ENCODE measurements at regions not wholly inside any gene's neighbourhood (a gene's known extent, or its start where the extent isn't known, plus 50 kb on each side); places are given as distances from the start of the nearest gene placed in this dataset.
A peak's percentile ranks its signal among the peaks of the same experiment; 100 is the strongest.

DNA sequence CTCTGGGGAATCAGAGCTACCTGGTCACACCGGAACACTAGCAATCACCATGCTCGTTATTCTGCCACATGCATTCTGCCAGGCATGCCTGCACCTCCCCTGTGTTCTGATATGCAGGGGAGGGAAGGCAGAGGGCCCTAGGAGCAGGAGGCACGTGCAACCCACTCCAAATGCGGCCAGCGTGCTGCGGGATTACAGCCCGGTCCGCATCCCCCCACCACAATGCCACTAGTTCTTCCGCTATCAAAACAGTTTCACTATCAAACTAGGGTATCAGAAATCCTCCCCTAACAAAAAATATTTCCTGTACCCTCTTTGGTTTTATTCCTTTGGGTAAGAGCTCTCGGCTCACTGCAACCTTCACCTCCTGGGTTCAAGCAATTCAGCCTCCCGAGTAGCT is 223.2 kb upstream of the IGF1R start:
- no peak for DNase-seq

- DNase-seq: no peak
These were observed 221.0 kb upstream of the IGF1R start for GRCh38 chr15:98427321-98427720.

DNA sequence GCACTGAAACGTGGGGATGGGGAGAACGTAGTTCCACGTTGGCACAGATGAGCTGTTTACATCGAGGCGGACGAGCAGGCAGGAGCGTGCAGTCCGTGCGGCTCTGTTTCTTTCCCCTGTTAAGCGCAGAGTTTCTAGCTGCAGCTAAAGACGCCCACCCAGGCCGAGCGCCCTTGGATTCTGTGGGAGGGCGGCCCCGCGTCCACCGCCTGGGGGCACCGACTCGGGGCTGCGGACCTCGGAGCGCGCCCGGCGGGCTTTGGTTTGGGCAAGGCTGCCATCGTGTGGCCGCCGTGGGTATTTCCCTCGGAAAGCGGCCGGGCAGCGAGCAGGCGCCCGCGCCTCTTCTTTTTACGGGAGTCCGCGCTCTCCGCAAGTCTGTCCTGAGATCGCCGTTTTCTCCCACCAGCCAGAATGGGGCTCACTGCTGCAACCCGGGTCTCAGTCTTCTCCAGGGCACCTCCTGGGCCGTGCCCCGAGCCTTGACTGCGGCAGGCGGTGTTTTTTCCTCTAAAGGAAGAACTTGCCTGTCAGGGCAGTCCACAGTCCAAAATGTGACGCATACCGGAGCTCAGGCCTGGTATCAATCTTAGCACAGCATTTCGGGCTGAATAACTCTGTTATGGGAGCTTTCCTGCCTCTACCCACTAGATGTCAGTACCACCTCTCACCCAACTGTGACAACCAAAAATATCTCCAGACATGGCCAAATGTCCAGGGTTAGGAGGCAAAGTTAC is 219.9 kb upstream of the IGF1R start:
- peak; percentile 33 for DNase-seq

DNA sequence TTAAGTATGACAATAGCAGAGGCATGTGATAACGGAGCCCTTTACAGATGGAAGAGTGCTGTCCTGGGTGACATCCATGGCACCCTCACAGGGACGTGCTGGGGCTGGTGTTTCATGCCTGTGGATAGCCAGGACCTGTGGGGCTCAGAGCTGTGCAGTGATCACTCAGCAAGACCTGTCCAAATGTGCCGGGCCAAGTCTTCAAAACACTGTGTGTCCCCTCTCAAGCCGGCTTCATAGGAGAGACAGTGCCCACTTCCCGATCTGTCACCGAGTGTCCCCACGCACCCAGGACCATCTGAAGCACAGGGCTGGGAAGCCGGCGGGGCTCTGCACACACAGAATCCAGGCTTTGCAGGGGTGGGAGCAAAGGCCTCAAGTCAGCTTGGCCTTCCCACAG is 217.2 kb upstream of the IGF1R start:
- no peak for DNase-seq

- DNase-seq: no peak
These were observed 215.0 kb upstream of the IGF1R start for GRCh38 chr15:98433346-98433745.

DNA sequence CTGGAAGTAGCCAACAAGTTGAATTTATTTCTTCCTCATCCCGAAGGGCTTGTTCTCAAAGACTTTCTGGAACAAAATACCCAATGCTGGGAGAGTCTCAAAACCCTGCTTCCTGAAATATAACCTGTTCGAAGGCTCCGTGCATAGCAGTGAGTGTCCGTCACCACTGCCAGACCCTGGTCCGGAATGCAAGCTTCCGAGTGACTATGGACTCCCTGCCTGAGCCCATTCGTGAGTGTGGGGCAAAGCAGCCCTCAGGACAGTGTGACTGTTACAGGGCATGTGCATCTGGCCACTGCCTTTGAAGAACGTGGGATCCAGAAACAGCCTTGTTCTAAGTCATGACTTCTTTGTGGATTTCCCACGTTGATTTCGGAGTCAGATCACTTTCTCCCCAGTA is 214.5 kb upstream of the IGF1R start:
- DNase-seq: no peak

DNA sequence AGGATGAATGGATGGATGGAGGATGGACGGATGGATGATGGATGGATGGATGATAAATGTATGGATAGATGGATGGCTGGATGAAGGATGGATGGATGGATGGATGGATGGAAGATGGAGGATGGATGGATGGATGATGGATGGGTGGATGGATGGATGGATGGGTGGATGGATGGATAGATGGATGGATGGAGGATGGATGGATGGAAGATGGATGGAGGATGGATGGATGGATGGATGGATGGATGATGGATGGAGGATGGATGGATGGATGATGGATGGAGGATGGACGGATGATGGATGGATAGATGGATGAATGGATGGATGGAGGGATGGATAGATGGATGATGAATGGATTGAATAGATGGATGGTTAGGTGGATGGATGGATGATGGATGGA is 210.6 kb upstream of the IGF1R start:
- no peak for DNase-seq

GRCh38 chr15:98438326-98438725 is 210.0 kb upstream of the IGF1R start:
- DNase-seq: no peak

GRCh38 chr15:98438907-98439306 is 209.4 kb upstream of the IGF1R start:
- no peak for DNase-seq

GRCh38 chr15:98439523-98439942 is 208.8 kb upstream of the IGF1R start:
- no peak for DNase-seq

- DNase-seq: no peak
These were observed 207.4 kb upstream of the IGF1R start for GRCh38 chr15:98440917-98441316.

- DNase-seq: no peak
These were observed 206.7 kb upstream of the IGF1R start for GRCh38 chr15:98441599-98441998.

DNA sequence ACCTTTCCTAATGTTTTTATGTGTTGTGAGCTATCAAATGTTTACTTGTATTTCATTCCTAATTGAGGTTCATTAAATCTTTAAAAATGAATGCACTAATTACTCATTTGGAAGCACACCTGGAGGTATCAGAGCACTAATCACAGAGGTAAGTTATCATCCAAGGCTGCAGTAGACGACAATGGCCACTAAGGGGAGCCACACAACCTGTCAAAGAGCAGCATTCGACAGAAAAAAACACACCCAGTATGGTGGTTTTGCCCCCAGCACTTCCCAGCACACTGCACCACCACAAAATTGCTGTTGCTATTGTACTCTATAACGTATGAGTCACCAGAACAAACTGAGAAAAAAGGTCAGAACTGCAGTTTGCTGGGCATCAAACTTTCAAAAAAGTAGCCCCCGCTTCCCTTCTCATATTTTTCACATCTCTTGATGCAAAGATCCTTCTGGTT is 205.9 kb upstream of the IGF1R start:
- peak; percentile 52 for DNase-seq

DNA sequence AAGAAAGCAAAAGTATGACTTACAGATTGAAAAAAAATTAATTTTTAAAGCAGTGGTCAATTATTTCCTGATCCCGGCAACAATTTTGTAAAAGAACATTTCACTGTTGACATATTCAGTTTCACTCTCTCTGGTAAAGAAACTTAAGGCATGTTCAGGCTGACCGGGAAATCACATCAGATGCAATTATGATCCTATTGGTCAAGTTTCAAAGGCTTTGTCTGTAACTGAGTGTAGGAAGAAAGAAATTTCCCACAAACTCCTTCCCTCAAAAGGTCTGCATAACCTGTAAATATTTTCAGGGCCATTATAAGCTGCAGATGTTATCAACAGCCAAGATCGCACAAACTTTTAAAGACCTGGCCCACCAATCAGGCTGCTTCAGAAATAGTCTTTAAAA is 205.4 kb upstream of the IGF1R start:
- no peak for DNase-seq

DNA sequence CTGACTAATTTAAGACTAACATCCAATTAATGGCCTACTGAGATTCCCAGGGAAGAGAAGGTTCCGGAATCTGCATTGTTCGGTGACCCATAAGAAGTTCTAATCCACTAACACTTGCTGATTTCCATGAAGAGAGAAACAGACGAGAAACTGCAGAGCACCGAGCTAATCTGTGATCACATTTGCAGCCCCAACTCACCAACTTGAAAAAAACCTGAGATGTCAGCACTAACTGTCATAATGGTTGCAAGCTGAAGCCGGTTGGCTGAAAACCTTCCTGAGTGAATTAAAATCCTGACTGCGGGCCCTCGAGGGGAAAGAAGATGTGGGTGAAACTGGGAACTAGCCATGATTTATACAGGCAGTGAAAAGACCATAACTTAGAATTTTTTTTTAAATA is 204.8 kb upstream of the IGF1R start:
- DNase-seq: no peak

DNA sequence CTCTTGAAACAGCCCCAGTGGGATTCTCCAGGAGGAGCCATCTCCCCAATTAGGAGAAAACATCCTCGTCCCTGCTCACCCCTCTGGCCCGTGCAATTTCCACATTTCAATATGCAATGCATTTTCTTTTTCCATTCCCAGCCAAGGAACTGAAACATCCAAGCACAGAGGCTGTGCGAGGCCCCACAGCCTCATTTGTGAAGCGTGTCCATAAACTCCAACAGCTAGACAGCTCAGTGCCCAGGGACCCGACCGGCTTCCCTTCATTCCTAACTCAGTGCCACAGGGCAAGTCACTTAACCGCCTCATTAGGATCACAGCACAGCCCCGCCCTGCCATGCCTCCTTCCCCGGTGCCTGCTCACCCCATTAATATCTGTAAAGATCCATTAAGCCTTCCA is 204.2 kb upstream of the IGF1R start:
- DNase-seq: no peak

DNA sequence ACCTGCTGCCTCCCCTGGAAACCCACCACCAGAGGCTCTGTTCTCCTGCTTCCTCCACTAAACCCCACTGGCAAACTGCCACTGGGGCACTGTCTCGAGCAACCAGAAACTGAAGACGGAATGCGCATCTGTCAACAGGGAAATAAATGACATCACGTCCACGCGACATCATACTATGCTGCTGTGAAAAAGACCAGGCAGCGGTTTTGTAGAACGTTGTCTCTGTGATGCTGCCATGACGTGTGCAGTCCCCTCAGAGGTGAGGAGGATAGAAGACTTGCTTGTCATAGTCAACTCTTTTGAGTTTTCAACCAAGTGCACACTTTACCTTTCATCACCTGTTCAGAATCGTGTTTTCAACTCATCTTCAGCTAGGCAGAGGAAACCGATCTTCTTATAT is 203.0 kb upstream of the IGF1R start:
- no peak for DNase-seq

- DNase-seq: no peak
These were observed 202.3 kb upstream of the IGF1R start for GRCh38 chr15:98446083-98446482.

DNA sequence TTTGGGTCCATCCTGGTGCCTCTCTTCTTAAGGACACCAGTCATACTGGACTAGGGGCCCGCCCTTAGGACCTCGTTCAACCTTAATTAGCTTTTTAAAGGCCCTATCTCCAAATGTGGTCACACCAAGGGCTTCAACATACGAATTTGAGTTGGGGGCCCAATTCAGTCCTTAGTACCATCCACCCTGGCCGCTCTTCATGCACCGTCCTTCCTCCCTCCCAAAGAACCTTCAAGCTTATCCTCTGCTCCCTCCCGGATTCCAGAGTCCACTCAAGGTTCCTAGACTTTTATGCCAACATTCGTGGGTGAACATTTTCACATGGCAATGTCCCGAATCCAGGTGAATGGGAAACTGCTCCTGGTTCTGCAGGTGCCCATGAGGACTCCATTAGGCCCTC is 201.3 kb upstream of the IGF1R start:
- DNase-seq: no peak

GRCh38 chr15:98451236-98451635 is 197.1 kb upstream of the IGF1R start:
- no peak for DNase-seq

DNA sequence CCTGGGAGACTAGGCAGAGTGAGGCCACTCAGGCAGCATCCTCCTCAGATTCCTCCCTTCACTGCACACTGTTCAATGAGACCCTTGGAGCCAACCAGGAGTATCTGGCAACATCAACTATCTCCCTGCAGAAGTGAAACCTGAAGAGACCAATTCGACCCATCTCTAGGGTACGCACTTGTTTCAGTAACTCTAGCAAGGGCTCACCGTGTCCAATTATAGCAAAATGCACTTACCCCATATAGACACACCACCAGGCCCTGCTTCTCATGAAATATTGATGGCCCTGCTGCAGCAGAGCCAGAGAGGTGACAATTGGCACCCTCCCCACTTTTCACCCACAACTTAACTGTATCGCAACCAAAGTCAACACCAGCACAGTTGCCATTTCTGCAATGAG is 196.1 kb upstream of the IGF1R start:
- DNase-seq: no peak

DNA sequence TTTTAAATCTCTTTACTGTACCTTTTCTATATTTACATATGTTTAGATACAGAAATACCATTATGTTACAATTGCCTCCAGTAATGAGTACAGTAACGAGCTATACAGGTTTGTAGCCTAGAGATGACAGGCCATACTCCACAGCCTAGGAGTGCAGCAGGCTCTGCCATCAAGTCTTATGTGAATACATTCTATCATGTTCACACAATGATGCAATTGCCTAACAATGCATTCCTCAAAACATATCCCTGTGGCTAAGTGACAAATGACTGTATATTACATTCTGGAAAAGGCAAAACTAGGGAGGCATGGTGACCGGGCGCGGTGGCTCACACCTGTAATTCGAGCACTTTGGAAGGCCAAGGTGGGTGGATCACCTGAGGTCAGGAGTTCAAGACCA is 192.4 kb upstream of the IGF1R start:
- DNase-seq: no peak

DNA sequence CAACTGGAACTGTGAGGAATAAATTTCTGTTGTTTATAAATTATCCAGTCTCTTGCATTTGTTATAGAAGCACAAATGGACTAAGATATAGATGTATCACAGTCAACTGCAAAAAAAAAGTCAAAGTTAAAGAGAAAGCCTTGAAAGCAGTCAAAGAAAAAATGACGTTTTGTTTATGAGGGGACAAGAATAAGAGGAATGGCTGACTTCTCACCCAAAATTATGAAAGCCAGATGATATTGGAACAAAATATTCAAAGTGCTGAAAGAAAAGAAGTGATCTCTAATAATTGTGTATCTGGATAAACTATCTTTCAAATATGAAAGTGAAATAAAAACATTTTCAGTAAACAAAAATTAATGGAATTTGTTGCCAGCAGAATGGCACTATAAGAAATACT is 171.8 kb upstream of the IGF1R start:
- no peak for DNase-seq

DNA sequence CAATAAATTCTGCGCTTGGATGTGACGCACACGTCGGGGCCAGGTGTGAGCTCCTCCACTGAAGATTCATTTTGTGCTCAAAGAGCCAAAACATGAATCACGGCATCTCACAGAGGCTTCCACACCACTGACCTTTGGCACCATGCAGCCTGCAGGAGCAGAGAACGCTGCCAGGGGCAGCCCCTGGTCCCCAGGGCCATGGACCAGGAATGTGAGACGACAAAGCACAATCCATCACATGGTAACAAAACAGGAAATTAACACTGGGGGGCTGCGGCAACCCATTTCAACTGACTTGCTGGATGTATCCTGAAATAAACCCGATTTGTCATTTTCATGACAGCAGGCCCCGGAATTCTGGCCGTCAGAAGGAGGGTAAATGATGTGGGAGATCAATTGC is 167.5 kb upstream of the IGF1R start:
- DNase-seq: no peak

DNA sequence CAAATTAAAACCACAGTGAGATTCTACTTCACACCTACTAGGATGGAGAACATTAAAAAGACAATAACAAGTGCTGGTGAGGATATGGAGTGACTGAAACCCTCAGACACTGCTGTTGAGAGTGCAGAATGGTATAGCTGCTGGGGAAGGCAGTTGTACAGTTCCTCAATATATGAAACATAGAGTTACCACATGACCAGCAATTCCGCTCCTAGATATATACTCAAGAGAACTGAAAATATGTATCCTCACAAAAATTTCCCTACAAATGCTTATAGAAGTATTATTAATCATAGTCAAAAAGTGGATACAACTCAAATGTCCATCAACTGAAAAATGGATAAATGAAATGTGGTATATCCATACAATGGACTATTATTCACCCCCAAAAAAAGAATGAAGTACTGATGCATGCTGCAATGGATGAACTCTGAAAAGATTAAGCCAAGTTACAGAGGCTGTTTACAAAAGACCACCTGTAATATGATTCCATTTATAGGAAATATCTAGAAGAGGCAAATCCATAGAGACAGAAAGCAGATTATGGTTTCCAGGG is 164.7 kb upstream of the IGF1R start:
- no peak for DNase-seq

Measured in NCI-H69 (cell line).